ENCODE measurements at regions not wholly inside any gene's neighbourhood (a gene's known extent, or its start where the extent isn't known, plus 50 kb on each side); places are given as distances from the start of the nearest gene placed in this dataset.

DNA sequence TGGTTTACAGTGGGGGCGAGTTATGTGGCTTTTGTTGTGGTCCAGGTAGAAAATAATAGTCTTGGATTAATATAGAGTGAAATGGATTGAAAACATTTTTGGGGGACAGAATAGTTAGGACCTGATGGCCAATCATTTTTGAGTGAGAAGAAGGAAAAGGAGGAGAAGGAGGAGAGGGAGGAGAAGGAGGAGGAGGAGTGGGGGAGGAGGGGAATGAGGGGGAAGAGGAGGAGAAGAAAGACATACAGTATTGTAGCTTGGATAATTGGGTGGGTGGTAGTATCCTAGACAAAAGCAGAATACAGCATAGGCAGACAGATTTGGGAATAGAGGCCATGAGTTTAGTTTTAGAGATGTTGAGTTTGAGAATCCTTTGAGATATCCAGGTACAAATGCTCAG lies 101.6 kb downstream of the GATA6 start:
- WGBS, 2 donors (ENCODE audit: low coverage in 1 of 2), result 100% methylated on average over 1 of the region's 1 CpG
- Histone ChIP-seq H3K36me3 (no peaks in the 10 kb centered on the region), H3K27ac (no peak overlapping the region), H3K27me3 (no peaks in the 10 kb centered on the region), H3K4me3 (no peak overlapping the region), H3K9me3 (peaks cover 0 to 6% (median 0%) of the 10 kb centered on the region in 3 donors), H3K4me1 (no peaks in the 10 kb centered on the region)
- no peak for ATAC-seq
- TF ChIP-seq POLR2AphosphoS5 (IDR thresholded peaks at IDR 0.05) (no peak), EP300 (IDR thresholded peaks at IDR 0.05) (no peak), POLR2A (IDR thresholded peaks at IDR 0.05) (no peak)
- TF ChIP-seq, protein P1, sequence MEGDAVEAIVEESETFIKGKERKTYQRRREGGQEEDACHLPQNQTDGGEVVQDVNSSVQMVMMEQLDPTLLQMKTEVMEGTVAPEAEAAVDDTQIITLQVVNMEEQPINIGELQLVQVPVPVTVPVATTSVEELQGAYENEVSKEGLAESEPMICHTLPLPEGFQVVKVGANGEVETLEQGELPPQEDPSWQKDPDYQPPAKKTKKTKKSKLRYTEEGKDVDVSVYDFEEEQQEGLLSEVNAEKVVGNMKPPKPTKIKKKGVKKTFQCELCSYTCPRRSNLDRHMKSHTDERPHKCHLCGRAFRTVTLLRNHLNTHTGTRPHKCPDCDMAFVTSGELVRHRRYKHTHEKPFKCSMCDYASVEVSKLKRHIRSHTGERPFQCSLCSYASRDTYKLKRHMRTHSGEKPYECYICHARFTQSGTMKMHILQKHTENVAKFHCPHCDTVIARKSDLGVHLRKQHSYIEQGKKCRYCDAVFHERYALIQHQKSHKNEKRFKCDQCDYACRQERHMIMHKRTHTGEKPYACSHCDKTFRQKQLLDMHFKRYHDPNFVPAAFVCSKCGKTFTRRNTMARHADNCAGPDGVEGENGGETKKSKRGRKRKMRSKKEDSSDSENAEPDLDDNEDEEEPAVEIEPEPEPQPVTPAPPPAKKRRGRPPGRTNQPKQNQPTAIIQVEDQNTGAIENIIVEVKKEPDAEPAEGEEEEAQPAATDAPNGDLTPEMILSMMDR (IDR thresholded peaks at IDR 0.05), result no peak

DNA sequence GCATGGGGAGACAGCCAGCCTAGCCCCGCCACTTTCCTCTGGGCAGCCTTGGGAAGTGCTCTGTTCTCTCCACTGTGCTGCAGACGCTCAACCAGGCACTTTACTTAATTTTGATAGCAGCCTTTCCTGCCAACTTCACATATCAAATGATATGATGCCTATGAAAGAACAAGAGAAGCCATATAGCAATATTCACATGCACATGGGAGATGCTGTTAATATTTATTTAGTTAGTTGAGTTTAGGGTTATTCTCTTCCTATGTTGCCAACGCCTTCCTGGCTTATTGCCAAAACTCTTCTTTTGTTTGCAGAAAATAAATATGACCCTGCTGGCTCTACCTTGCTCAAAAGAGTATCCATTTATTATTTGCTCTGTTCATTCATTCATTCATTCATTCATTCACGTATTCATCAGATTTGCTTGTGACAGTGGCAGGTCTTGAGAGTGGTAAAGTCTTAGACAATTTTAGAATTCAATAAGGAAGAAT lies 99.3 kb downstream of the GATA6 start:
- no peaks in the 10 kb centered on the region for H3K4me1 ChIP-seq
- H3K36me3 ChIP-seq, result no peaks in the 10 kb centered on the region
- no peaks in the 10 kb centered on the region for H3K27me3 ChIP-seq
- no peak for TF ChIP-seq POLR2AphosphoS5 (IDR thresholded peaks at IDR 0.05)
- TF ChIP-seq POLR2A (IDR thresholded peaks at IDR 0.05), result no peak
- TF ChIP-seq EP300 (IDR thresholded peaks at IDR 0.05), result no peak
- TF ChIP-seq, protein P1 (IDR thresholded peaks at IDR 0.05), result no peak
- H3K9me3 ChIP-seq, result no peaks in the 10 kb centered on the region
- ATAC-seq, result no peak
- H3K27ac ChIP-seq, result no peak overlapping the region
- 44 to 63% methylated on average over 2 to 3 of the region's 4 CpGs for WGBS, 2 donors (ENCODE audit: low coverage in 1 of 2)
- H3K4me3 ChIP-seq, result no peak overlapping the region

GRCh38 chr18:22267697-22268096 lies 98.3 kb downstream of the GATA6 start:
- no peaks in the 10 kb centered on the region for H3K4me1 ChIP-seq
- no peak overlapping the region for H3K27ac ChIP-seq
- TF ChIP-seq EP300 (IDR thresholded peaks at IDR 0.05) (no peak), POLR2A (IDR thresholded peaks at IDR 0.05) (no peak), POLR2AphosphoS5 (IDR thresholded peaks at IDR 0.05) (no peak)
- TF ChIP-seq, protein P1 (IDR thresholded peaks at IDR 0.05), result no peak
- WGBS, 2 donors (ENCODE audit: low coverage in 1 of 2), result 40% methylated on average over 2 of the region's 8 CpGs; no CpG with 5 or more reads in 1 of the 2 donors
- no peaks in the 10 kb centered on the region for H3K27me3 ChIP-seq
- ATAC-seq, result peak; percentile 48
- no peaks in the 10 kb centered on the region for H3K9me3 ChIP-seq
- H3K4me3 ChIP-seq, result no peak overlapping the region
- no peaks in the 10 kb centered on the region for H3K36me3 ChIP-seq

DNA sequence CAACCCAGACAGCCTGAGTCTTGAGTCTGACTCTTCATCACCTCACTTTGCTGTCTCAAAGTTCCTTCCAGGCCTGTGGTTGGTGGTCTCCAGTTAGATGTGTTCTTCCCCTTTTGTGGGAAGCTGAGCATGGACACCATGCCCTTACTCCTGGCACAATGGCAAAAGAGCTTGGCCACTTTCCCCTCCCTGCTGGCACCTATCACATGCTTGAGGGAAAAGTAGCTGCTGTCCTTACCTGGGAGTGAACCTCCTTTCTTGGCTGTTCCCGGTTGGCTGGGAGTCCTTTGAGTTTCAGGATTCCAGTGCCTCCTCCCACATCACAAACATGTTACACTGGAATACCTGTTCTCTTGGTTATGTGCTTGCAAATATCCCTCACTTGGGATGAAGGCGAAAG lies 97.8 kb downstream of the GATA6 start:
- Histone ChIP-seq H3K36me3 (no peaks in the 10 kb centered on the region), H3K27me3 (no peaks in the 10 kb centered on the region), H3K9me3 (no peaks in the 10 kb centered on the region), H3K27ac (peak overlapping the region in 1 of 4 donors; percentile 11), H3K4me3 (no peak overlapping the region), H3K4me1 (no peaks in the 10 kb centered on the region)
- WGBS, 2 donors (ENCODE audit: low coverage in 1 of 2), result 40 to 90% methylated on average over 1 to 2 of the region's 2 CpGs
- TF ChIP-seq EP300 (IDR thresholded peaks at IDR 0.05) (no peak), POLR2AphosphoS5 (IDR thresholded peaks at IDR 0.05) (no peak), POLR2A (IDR thresholded peaks at IDR 0.05) (no peak)
- TF ChIP-seq, protein P1 (IDR thresholded peaks at IDR 0.05), result no peak
- ATAC-seq, result no peak

GRCh38 chr18:22265838-22266237 lies 96.4 kb downstream of the GATA6 start:
- no peak for TF ChIP-seq POLR2A (IDR thresholded peaks at IDR 0.05)
- no peak for TF ChIP-seq POLR2AphosphoS5 (IDR thresholded peaks at IDR 0.05)
- TF ChIP-seq, protein P1 (IDR thresholded peaks at IDR 0.05), result no peak
- TF ChIP-seq EP300 (IDR thresholded peaks at IDR 0.05), result no peak
- Histone ChIP-seq H3K27ac (no peak overlapping the region), H3K9me3 (no peaks in the 10 kb centered on the region), H3K27me3 (no peaks in the 10 kb centered on the region), H3K4me1 (no peaks in the 10 kb centered on the region), H3K36me3 (no peaks in the 10 kb centered on the region), H3K4me3 (no peak overlapping the region)
- 100% methylated on average over 4 of the region's 4 CpGs; no CpG with 5 or more reads in 1 of the 2 donors for WGBS, 2 donors (ENCODE audit: low coverage in 1 of 2)
- ATAC-seq, result no peak

Measured in gastroesophageal sphincter (tissue), 4 donors.